ENCODE measurements at regions not wholly inside any gene's neighbourhood (a gene's known extent, or its start where the extent isn't known, plus 50 kb on each side); places are given as distances from the start of the nearest gene placed in this dataset.

- intact Hi-C loops (cut with DNase I; ENCODE audit: low total_unique reads): no loop called here
- H3K4me1 ChIP-seq: no peaks in the 10 kb centered on the region
- peaks cover 0 to 37% (median 9%) of the 10 kb centered on the region in 8 donors for H3K9me3 ChIP-seq
- TF ChIP-seq POLR2AphosphoS5 (IDR thresholded peaks at IDR 0.05) (no peak), CTCF (IDR thresholded peaks at IDR 0.05 in 8 of 11, conservative IDR thresholded peaks at IDR 0.05 in 3 of 11) (no peak), POLR2A (IDR thresholded peaks at IDR 0.05) (no peak)
- no peak overlapping the region for H3K4me3 ChIP-seq
- no peak overlapping the region for H3K27ac ChIP-seq
- no peak for DNase-seq
- H3K36me3 ChIP-seq: no peaks in the 10 kb centered on the region
- H3K27me3 ChIP-seq (replicated peaks in 1 of 7): peaks cover 0 to 3% (median 0%) of the 10 kb centered on the region in 7 donors
Observed at GRCh38 chr4:12595986-12596385, 888.2 kb downstream of the RAB28 start.

- no peak for TF ChIP-seq CTCF (IDR thresholded peaks at IDR 0.05 in 8 of 11, conservative IDR thresholded peaks at IDR 0.05 in 3 of 11)
- no peak for TF ChIP-seq POLR2A (IDR thresholded peaks at IDR 0.05)
- no peak for TF ChIP-seq POLR2AphosphoS5 (IDR thresholded peaks at IDR 0.05)
- Histone ChIP-seq H3K4me1 (no peaks in the 10 kb centered on the region), H3K9me3 (peaks cover 0 to 32% (median 8%) of the 10 kb centered on the region in 8 donors), H3K4me3 (no peak overlapping the region), H3K27me3 (replicated peaks in 1 of 7) (peaks cover 0 to 3% (median 0%) of the 10 kb centered on the region in 7 donors), H3K27ac (no peak overlapping the region), H3K36me3 (no peaks in the 10 kb centered on the region)
- intact Hi-C loops (cut with DNase I; ENCODE audit: low total_unique reads): no loop called here
- DNase-seq: no peak
- 74 to 89% (median 84%) methylated on average over 3 to 4 of the region's 4 CpGs for WGBS, 5 donors
Observed at GRCh38 chr4:12595489-12595888, 888.7 kb downstream of the RAB28 start.

- TF ChIP-seq POLR2A (IDR thresholded peaks at IDR 0.05): no peak
- TF ChIP-seq CTCF (IDR thresholded peaks at IDR 0.05 in 8 of 11, conservative IDR thresholded peaks at IDR 0.05 in 3 of 11): no peak
- no peak for TF ChIP-seq POLR2AphosphoS5 (IDR thresholded peaks at IDR 0.05)
- intact Hi-C loops (cut with DNase I; ENCODE audit: low total_unique reads): no loop called here
- Histone ChIP-seq H3K9me3 (no peaks in the 10 kb centered on the region), H3K36me3 (no peaks in the 10 kb centered on the region), H3K4me3 (no peak overlapping the region), H3K27ac (no peak overlapping the region), H3K4me1 (no peaks in the 10 kb centered on the region), H3K27me3 (replicated peaks in 1 of 7) (no peaks in the 10 kb centered on the region)
- no peak for DNase-seq
Observed at GRCh38 chr4:12588582-12588981, 895.6 kb downstream of the RAB28 start.

- no peaks in the 10 kb centered on the region for H3K9me3 ChIP-seq
- no peaks in the 10 kb centered on the region for H3K36me3 ChIP-seq
- no peak for DNase-seq
- WGBS, 5 donors: 72 to 81% (median 74%) methylated on average over 6 of the region's 6 CpGs
- no peaks in the 10 kb centered on the region for H3K4me1 ChIP-seq
- TF ChIP-seq POLR2A (IDR thresholded peaks at IDR 0.05) (no peak), CTCF (IDR thresholded peaks at IDR 0.05 in 8 of 11, conservative IDR thresholded peaks at IDR 0.05 in 3 of 11) (no peak), POLR2AphosphoS5 (IDR thresholded peaks at IDR 0.05) (no peak)
- intact Hi-C loops (cut with DNase I; ENCODE audit: low total_unique reads): no loop called here
- H3K4me3 ChIP-seq: no peak overlapping the region
- H3K27ac ChIP-seq: no peak overlapping the region
- no peaks in the 10 kb centered on the region for H3K27me3 ChIP-seq (replicated peaks in 1 of 7)
Observed at GRCh38 chr4:12586242-12587006, 897.7 kb downstream of the RAB28 start.
